NCI-H345 treated with DMSO at 0.1 percent for 48 hours (cell line): ENCODE measurements at regions not wholly inside any gene's neighbourhood (a gene's known extent, or its start where the extent isn't known, plus 50 kb on each side); places are given as distances from the start of the nearest gene placed in this dataset.

Experiments used
- DNase-seq: peaks from one replicate; lab custom pipeline; 2025; ENCODE audit not compliant: unreplicated experiment; lab: John Stamatoyannopoulos, UW

DNA sequence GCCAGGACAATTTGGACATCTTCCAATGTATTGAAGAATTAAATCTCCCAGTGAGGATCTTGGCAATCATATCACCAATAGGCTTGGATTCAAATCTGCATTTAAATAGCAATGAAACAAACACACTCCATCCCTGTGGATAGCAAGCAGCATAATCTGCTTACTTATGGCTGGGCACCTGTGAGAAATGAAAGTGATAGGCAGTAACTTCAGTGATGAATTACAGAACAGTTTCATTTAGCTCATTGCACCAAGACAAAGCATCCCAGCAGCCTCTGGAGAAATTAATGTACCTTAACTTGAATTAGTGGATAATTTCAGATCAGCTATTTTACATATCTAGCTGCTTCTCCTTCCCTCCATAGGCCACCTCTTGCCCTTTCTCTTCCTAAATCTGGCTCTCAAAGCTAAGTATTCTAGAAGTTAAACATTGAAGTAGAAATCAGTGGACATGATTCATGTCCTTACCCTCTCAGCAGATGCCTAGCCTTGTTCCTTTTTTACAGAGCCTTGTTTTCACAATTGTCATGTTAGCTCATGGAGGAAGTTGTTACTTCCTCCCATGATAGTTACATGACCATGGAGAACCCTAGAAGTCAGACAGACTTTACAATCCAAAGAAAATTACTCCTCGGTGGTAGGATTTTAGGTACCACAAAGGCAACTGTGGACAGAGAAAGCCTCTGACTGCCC, 88.5 kb upstream of the TACR1 start:
- DNase-seq: no peak

- DNase-seq: no peak
Measured at GRCh38 chr2:75284345-75284744, 85.0 kb upstream of the TACR1 start.

DNA sequence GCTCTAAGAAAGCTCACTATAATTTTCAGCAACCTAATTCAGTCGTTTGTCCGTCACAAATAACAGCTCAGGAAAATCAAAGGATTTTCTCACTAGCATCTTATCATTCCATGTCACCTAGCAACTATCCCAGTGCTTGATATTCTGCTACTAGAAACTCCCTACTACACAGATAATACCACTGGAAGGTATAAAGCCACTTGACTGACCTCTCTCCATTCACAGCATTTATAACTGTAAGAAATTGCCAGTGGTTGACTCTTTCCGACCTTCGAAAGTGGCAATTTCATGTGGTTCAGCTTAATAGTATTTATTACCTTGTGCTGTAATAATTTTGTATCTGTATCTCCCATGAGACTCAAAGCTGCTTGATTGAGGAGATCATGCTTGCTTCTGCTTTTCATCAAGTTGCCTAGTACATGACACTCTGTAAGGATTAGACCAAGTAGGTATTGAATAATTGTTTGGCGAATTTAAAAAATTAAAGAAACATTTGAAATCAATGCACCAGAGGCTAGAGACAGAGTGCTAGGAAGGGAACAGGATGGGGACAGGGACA, 79.6 kb upstream of the TACR1 start:
- no peak for DNase-seq

DNA sequence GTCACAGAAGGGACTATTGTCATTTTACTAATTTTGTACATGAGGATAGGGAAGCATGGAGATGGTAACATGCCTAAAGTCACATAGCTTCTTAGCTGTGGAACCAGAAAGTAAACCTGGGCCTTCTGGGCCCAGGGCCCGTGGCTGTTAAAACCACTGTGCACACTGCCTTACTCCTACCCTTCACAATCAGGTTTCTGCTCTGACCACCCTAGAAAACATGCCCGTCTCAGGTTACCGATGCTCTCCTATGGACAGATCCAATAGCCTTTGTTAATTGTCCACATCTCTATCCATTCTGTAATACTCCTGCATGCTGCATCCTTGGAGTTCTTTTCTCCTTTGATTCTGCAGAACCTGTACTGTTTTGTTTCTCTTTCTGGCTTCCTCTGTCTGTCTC, 79.0 kb upstream of the TACR1 start:
- no peak for DNase-seq

GRCh38 chr2:75277111-75277510, 77.8 kb upstream of the TACR1 start:
- DNase-seq: no peak

GRCh38 chr2:75276093-75277029, 77.0 kb upstream of the TACR1 start:
- DNase-seq: no peak

DNA sequence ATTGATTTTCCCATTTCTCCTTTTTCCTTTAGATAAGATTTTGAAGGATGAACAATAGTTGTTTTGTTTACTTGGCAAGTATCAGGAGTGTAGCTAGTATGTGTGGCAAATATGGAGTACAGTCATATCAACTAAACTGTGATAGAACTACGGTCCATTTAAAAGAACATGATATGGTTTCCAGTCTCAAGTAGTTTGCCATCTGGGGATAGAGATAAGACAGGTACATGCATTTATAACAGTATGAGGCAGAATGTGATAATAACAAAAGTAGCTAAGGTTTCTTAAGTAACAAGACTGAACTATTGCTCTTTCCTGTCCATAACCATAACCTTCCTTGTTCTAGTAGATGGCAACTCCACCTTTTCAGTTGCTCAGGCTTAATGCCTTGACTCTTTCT, 75.6 kb upstream of the TACR1 start:
- no peak for DNase-seq

DNA sequence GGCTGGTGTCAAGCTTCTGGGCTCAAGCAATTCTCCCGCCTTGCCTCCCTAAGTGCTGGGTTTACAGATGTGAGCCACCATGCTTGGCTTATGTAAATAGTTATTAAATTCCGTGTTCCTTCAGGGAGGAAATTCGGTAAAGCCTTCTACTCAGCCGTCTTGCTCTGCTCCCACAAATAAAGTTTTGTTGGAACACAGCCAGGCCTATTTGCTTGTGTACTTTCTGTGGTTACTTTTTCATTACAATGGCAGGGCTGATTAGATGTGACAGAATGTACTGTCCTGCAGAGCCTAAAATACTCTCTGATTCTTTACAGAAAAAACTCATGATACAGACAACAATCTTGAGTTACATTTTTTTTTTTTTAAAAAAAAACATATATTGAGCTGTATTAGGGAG, 68.8 kb upstream of the TACR1 start:
- DNase-seq: no peak

DNA sequence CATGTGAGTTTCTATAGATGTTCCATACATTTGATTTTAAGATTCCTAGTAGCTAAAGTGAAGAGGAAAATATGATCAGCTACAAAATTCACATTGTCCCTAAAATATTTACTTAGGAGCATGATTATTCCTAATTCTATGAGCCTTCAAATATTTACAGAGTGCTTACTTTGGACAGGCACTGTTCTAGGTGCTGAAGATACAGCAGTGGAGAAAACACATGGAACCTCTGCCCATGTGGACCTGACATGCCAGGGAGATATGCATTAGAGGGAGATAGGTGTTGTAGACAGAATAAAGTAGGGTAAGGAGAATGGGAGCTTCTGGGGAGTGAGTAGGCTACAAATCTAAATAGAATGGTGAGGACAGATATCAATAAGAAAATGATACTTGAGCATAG, 62.6 kb upstream of the TACR1 start:
- no peak for DNase-seq

DNA sequence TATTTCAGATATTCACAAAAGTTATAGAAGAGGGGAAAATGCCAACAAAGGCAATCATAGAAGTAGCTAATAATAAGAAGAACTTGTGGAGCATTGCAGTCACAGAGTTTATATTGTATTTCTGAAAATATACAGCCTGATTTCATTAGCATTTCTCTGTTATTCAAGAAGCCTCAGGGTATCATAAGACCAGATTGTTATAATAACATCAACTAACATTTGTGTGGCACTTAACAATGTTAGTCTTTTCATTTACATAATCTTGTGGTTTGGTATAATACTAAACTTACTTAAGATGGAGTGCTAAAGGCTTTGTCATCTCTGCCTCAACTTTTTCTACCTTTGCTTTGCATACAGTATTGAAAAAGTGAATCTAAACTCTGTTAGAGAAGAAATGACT, 61.6 kb upstream of the TACR1 start:
- no peak for DNase-seq

DNA sequence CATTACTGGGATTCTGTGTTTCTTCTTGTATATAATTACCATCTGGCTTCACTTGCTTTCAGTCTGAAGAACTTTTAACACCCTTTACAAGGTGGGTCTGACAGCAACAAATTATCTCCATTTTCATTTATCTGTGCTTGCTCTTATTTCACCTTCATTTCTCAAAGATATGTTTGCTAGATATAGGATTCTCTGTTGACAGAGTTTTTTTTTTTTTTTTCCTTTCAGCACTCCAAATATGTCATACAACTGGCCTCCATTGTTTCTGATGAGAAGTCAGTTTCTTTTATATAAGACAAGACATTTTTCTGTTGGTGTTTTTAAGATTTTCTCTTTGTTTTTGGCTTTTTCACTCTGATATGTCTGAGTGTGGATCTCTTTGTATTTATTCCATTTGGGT, 59.3 kb upstream of the TACR1 start:
- DNase-seq: no peak

DNA sequence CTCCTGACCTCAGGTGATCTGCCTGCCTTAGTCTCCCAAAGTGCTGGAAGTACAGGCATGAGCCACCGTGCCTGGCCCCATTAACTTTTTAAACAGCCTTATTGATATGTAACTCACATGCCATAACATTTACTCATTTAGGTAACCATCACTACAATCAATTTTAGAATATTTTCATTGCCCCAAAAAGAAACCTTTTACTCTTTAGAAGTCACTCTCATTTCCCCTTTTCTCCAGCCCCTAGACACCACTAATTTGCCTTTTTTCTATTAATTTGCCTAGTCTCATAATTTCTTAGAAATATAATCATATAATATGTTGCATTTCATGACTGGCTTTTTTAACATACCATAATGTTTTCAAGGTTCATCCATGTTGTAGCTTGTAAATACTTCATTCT, 57.2 kb upstream of the TACR1 start:
- no peak for DNase-seq

- DNase-seq: no peak
Measured at GRCh38 chr2:75253526-75253925, 54.2 kb upstream of the TACR1 start.

GRCh38 chr2:75251896-75252295, 52.6 kb upstream of the TACR1 start:
- DNase-seq: no peak
